ENCODE measurements at regions not wholly inside any gene's neighbourhood (a gene's known extent, or its start where the extent isn't known, plus 50 kb on each side); places are given as distances from the start of the nearest gene placed in this dataset.

DNA sequence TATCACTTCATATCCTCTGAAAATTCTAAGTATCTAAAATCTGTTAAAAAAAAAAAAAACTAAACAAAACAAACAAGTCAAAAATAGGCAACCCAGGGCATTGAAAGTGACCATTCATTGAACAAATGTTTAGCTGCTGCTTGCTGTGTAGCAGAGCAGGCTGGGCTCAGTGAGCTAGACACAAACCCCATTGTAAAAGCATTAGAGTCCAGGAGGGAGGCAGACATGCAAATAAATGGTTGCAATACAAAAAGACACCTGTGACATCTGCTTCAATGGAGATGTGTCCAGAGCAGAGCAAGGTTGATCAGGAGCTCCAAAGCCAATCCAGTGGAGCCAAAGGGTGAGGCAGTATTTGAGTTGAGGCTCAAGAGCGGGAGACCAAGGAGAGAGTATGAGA, 267.3 kb upstream of the GATB start:
- TF ChIP-seq, protein P1, sequence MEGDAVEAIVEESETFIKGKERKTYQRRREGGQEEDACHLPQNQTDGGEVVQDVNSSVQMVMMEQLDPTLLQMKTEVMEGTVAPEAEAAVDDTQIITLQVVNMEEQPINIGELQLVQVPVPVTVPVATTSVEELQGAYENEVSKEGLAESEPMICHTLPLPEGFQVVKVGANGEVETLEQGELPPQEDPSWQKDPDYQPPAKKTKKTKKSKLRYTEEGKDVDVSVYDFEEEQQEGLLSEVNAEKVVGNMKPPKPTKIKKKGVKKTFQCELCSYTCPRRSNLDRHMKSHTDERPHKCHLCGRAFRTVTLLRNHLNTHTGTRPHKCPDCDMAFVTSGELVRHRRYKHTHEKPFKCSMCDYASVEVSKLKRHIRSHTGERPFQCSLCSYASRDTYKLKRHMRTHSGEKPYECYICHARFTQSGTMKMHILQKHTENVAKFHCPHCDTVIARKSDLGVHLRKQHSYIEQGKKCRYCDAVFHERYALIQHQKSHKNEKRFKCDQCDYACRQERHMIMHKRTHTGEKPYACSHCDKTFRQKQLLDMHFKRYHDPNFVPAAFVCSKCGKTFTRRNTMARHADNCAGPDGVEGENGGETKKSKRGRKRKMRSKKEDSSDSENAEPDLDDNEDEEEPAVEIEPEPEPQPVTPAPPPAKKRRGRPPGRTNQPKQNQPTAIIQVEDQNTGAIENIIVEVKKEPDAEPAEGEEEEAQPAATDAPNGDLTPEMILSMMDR (conservative IDR thresholded peaks at IDR 0.05; ENCODE audit: low read length), result no peak
- TF ChIP-seq EZH2phosphoT487 (IDR thresholded peaks at IDR 0.05; ENCODE audit: borderline replicate concordance), result no peak

Measured in Loucy (cell line).